Stimulated activated CD4-positive, alpha-beta T cell treated with anti-CD3 and anti-CD28 coated beads, Interleukin-12 subunit alpha, Interleukin-12 subunit beta, amount 100 ng/mL, for 48 hours (primary cell): ENCODE measurements at regions not wholly inside any gene's neighbourhood (a gene's known extent, or its start where the extent isn't known, plus 50 kb on each side); places are given as distances from the start of the nearest gene placed in this dataset.
"Not testable (repeated sequence)": the region's sequence is repeated elsewhere in the genome, so short reads cannot be mapped to it uniquely, and the experiment has no call there.

Source experiments
- DNase-seq, 3 donors: peaks; one replicate each; pipeline ENCODE4 v3.0.0-alpha.2; 2020; ENCODE audit warnings: low read depth in 2 of 3, low spot score in 1 of 3

DNA sequence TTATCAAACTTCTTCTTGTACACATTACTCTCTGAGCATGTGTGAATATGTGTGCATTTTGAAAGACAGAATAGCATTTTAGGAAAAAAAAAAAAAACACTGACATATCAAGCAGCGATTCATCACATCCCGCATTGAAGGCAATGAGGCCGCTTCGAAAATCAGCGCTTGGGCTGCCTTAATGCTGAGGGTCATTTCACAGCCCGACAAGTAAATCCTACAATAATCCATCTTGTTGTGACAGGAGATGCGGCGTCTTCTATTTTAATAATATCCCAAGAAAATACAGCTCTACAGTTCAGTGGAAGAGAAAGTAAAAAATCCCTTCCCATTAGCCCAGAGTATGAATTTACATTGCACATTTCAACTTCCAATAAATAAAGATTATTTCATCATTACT lies 389.2 kb upstream of the GRM7 start:
- no peak for DNase-seq

DNA sequence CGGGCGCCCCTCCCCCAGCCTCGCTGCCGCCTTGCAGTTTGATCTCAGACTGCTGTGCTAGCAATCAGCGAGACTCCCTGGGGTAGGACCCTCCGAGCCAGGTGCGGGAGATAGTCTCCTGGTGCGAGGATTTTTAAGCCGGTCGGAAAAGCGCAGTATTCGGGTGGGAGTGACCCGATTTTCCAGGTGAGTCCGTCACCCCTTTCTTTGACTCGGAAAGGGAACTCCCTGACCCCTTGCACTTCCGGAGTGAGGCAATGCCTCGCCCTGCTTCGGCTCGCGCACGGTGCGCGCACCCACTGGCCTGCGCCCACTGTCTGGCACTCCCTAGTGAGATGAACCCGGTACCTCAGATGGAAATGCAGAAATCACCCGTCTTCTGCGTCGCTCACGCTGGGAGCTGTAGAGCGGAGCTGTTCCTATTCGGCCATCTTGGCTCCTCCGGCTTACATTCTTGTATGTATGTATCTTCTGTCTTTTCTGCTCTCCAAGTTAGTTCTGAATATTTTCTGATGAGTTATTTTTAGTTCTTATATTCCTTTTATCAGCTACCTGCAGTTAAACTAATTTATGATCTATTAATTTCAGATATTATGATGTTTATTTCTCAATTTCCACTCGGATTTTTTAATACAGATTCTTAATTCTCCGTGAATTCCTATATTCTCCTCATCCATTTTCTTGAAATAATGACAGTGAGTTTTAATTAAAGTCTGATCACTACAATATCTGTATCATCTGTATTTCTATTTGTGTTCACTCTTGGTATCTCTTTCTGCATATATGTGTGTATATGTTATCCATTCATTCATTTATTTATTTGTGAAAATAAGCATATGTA lies 370.2 kb upstream of the GRM7 start:
- not testable (repeated sequence) for DNase-seq

DNA sequence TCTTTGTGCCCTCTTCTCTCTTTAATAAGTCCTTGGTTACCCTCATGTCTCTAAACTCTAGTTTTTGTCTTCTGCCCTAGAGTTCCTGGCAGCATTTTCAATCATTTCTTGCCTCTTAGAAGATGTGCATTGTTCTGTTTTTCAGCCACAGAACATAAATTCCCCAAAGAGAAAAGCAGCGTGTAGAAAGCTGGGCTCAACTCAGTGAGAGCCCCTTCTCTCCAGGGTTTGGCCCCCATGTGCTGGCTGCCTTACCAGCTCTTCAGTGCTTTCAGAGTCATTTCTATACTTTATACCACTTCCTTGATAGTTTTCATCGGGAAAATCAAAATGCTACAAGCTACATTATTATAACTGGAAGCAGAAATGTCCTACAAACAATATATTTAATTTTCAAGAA lies 369.1 kb upstream of the GRM7 start:
- no peak for DNase-seq

DNA sequence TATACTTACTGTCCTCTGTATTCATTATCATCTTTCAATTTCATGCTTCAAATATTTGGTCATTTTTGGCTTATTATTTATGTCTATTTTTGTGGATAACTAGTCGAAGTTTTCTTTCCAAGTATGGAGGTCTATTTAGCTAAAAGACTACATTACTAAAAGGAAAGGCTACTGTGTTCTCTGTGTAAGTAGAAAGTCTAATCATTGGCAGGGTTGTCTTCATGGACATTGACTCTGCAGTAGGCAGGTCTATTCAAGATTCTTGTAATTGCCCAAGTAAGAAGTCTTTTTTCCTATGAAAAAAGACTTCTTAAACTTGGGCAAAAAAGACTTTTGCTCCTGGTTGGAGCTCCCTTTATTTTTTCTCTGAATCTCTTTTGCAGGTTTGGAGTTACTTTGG lies 368.6 kb upstream of the GRM7 start:
- no peak for DNase-seq

DNA sequence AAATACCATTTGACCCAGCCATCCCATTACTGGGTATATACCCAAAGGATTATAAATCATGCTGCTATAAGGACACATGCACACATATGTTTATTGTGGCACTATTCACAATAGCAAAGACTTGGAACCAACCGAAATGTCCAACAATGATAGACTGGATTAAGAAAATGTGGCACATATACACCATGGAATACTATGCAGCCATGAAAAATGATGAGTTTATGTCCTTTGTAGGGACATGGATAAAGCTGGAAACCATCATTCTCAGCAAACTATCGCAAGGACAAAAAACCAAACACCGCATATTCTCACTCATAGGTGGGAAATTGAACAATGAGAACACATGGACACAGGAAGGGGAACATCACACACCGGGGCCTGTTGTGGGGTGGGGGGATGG lies 362.0 kb upstream of the GRM7 start:
- DNase-seq, result not testable (repeated sequence)

DNA sequence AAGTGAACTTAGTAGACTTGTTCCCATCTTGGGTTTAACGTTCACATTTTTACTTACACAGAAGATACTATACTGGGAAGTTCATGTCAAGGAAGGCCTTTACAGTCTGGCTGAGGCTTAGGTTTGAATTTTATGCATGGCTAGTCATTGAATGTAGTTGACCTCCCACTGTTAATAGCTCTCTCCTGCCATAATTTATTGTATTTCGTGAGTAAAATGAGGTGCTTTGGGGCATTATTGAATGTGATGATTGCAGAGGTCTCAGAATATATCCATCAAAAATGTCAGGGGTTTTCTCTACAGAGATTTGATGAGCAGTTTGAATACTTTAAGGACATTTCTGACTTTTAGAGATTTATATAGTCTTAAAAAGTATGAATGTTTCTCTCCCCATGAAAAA lies 356.6 kb upstream of the GRM7 start:
- DNase-seq, result no peak

DNA sequence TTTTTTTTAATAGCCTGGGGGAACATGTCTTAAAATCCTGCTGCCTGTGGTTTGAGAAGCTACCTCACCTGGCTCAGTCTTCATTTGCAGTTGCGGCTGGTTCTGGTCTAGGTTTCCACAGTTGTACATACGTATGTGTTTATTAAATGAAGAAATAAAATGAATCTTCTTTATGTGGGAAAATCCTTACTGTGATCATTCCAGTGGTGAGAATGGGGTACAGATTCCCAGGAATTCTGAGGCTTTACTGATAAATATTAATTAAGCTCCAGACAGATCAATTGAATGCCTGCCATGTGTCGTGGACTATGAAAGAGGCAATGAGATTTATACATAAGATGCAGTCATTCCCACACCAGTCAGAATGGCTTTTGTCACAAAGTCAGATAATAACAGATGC lies 356.1 kb upstream of the GRM7 start:
- DNase-seq, result no peak

DNA sequence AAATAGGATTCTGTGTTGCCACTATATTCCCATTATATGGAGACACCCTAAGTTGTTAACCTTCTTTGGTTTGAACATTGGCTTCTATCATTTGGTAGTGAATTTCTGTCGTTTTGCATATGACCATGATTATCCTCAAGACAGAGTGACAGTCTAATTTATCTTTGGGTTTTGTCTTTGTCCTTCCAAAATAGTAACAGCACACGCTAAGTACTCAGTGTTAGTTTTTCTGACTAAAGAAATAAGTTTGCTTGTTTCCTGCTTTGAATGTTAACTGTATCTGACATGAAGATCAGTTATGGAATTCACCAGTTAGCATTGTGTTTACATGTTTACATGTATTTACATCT lies 352.5 kb upstream of the GRM7 start:
- no peak for DNase-seq

DNA sequence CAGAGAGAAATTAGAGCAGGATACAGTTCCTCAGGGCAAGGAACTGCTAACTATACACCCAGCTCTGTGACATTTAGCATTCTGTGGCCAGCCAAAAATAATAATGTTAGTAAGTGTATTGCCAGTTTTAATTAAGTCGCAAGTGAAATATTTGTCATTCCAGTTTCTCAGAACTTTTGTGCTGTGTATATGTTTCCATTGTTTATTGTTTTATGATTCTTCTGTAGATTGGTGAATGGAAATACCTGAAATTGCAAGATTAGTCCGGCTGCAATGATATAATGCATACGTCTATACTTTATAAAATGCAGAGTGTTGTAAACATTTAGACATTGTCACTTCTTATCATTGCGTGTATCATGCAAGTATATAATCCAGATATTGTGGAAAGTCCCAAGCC lies 351.3 kb upstream of the GRM7 start:
- DNase-seq, result no peak

DNA sequence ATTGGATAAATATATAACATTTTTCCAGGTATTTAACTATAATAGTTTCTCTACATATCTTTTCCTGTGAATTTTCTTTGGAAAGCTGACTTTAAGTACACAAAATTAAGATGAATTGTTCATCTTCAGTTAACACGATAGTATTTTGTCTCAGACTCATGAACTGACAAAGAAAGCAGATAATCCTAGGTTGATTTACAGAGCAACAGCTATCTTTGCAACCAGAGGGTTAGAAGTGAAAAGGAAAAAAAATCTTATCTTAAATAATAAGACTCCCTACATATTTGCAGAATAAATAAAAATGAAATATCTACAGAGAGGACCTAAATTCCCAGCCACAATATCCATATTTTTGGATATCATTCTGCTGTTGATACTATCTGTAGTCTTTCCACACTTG lies 350.2 kb upstream of the GRM7 start:
- DNase-seq, result no peak

DNA sequence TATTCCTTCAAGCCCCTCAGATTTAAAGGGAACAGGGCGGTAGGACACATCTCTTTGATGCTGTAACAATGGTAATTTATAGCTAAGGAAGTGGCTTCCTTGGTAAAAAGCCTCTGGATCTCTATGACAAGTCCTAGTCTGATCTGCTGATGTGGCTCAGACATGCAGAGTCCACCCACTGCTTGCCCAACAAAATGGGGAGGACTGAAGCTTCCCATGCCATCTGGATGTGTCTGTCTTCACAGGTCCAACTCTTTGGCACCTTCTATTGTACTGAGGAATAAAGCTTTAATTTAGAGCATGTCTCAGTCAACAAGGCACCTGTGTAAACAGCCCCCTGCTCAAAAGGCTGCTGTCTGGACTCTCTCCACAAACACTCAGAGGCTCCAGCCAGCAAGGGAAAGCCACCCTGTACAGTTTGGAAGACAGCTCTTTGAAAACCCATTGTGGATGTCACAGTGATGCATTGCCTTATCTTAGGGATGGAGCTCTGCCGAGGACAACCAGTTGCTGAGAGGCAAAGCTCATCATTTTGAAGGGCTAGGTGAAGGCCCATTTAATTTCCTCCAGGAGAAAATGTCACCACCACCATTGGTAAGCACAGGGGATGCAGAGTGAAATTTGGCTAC lies 348.6 kb upstream of the GRM7 start:
- DNase-seq, result no peak

DNA sequence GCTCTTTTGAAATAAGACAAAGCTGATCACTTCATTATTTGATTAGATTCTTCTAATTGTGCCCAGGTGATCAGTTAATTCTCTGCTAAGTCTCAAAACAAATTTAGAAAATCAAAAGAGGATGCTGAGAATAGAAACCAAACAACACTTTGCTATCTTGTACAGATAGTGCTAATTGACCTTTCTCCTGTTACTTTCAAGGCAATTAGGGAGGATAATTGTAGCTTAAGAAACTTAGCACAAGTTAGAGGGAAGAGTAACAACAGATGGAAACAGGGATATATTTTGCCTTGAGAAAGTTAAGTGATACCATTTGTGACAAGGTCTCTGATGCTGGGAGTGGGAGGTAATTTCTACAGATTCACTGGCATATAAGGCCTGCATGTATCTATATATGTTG lies 344.8 kb upstream of the GRM7 start:
- DNase-seq, result no peak

DNA sequence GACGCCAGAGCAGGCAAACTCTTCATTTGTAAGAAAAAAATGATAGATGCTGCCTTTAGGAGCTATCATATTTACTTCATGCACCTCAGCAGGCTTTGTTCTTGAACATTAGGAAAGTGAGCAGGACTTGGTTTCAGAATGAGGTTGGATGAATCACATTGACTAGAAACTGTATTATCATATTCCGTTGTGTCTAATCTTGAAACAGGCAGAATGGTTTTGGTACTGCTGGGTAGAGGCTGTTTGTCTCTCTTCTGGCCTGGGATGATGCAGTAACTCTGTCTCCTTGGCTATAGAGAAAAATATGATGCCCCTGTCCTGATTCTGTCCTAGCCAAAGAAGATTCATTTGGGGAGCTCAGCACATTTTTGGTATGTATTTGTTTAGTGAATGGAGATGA lies 344.2 kb upstream of the GRM7 start:
- DNase-seq, result no peak

DNA sequence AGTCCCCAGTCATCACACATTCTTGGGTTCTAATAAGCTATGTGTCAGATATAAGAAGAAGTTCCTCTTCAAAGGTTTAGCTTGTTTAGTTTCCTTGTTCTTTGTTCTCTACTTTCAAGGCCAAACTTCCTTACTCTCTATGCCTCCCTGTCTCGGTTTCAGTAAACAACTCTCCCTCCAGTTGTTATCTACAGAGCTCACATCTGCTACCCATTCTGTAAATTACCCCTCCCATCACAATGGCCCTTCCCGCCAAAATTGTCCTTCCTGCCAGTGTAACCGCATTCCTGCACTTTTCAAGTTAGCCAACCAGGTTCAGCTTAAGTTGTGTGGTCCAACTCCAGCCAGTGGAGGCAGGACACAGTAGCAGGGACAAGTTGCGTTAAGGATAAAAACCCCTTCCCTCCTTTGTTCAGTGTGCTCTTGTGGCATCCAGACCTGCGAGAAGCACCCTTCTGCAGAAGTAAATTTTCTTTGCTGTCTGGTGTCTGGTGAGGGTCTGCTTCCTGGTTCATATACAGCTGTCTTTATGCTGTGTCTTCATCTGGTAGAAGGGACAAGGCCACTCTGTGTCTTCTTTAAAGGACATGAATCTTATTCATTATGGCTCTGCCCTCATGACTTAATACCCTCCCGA lies 342.1 kb upstream of the GRM7 start:
- DNase-seq, result no peak

DNA sequence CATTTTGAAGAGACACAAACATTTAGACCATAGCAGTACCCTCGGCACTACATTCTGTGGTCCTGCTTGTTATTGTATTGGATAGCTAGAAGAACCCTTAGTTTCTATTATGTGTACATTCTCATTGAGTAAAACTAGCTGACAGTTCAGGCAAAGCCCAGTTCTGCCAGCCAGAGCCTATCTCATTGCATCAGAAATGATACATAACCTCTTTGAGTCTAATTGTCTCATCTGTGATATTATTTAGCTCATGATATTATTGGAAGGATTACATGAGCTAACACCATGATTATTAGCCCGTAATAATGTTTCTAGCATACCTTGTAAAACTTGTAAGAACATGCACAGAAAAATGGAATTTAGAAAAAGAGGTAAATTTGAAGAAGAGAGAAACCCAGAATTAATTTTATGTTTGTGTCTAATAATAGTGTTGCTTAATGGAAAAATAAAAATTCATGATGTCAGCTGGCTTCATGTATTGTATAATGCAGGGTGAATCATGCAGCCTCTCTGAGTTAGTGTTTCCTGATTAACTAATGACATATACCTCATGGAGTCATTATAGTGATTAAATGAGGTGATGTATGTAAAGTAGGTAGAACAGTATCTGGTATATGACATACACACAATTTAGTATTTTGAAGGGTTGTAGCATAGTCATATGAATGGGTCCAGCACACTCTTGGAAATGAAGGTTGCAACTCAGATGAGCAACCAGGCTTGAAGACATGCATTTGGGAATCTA lies 339.4 kb upstream of the GRM7 start:
- DNase-seq, result no peak

DNA sequence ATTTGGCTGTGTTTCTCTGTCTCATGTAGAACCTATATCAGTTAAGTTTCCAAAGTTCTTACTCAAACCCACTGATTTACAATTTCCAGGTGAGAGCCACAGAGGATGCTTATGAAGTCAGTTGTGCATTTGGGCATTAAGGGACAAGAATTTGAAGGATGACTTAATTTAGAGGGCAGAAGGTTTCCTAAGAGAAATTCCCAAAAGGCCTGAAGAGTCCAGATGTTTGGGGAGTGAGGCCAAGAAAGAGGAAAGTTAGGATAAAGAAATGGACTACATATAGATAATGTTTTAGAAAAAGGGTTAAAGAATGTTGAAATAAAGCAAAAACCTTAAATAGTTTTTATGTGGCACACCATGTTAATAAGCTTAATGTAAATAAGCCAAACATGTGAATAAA lies 338.7 kb upstream of the GRM7 start:
- DNase-seq, result no peak

DNA sequence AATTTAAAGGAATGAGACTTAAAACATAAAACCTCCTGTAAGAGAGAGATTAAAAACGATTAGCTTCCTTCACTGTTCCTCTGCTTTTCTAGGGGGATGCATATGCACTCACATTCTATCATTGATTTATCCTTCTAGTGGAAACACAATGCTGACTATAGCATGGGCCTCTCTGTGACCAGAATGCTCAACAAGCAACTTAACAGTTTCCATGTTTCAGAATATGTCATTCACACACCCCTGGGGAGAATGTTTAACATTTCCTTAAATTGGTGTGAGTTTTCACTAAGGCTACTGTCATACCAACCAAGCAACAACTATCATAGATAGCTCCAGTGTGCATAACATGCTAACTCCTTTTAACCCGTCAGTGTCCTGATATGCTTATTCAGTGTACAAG lies 337.9 kb upstream of the GRM7 start:
- DNase-seq, result no peak

DNA sequence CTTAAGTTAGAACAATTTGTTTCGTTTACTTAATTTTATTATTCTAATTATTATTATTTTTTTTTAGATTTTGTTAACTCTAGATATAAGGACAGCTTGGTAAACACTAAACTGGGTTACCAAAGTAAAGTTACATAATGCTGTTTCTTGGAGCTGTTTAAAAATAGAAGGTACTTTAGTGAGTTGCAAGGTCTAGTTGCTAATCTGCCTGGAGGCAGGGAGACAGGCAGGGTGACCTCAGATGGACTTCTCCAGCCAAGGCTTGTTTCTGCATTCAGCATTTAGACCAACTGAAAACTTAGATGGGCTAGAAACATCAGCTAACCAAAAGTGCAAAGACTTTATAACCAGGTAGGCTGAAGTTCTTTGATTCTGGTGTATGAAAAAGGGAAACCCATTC lies 336.4 kb upstream of the GRM7 start:
- DNase-seq, result no peak

DNA sequence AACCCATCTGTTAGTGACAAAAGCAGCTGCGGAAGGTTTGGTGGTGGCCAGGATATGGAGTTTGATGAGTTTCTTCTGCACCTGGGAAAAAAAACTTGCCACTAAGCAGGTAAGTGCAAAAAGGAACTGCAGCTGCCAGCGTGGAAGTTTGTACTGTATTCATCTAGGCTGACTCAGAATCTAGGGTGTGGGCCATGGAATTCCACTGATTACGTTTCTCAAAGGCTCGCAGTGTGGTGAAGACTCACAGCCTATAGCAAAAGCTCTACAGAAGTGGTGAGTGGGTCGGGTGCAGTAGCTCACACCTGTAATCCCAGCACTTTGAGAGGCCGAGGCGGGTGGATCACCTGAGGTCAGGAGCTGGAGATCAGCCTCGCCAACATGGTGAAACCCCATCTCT lies 334.6 kb upstream of the GRM7 start:
- no peak for DNase-seq

DNA sequence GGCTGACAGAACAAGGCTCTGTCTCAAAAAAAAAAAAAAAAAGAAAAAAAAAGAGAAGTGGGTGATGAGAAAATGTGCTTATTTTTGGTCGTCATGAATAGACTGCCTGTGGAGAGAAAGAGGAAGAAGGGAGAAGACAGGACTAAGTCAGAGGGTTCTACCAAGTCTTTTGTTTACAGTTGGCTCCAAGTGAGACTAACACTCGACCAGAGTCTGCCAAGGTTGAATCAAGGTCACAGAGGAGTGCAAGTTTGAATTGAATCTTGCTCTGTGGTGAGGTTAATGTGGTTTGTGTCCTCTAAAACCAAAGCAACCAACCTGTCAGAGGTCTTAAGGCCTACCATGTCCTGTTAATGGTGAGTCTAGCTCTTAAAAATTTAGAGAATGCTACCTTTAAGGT lies 334.1 kb upstream of the GRM7 start:
- DNase-seq, result no peak

DNA sequence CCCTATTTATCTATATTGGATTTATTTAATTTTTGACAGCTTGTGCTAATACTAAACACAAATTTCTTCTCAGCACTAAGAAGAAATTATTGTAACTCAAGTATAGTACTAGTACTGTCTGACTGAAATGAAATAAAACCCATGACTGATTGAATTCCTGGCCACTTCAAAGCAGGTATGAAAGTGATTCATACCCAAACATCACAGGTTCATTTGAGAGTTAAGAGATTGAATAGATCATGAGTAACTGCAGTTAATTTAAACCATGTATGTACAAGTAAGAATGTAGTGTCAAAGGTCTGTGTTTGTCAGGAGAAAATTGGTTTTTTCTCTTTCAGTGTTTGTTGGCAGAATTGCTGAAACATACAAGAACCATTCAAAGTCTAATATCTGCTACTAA lies 332.0 kb upstream of the GRM7 start:
- no peak for DNase-seq

DNA sequence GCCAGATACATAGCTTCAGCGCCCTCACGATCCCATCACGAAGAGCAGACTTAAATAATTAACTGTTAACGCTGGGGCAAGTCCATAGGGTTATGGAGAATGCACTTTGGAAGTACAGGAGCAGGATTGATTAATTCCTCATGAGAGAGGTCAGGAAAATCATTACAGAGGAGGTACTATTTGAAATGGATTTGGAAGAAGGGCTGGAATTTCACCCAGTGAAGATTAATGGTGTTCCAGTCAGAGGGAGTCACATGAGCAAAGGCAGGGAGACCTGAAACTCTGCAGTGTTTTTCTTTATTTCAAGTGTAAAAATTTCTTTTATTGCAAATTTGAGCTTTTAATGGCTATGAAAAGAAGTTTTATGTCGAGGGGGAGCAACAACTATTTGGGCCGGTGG lies 329.8 kb upstream of the GRM7 start:
- DNase-seq, result no peak
